ENCODE measurements at regions not wholly inside any gene's neighbourhood (a gene's known extent, or its start where the extent isn't known, plus 50 kb on each side); places are given as distances from the start of the nearest gene placed in this dataset.
A peak's percentile ranks its signal among the peaks of the same experiment; 100 is the strongest.
"Not testable (repeated sequence)": the region's sequence is repeated elsewhere in the genome, so short reads cannot be mapped to it uniquely, and the experiment has no call there.

GRCh38 chr22:23460517-23461031 lies 119.5 kb downstream of the IGLL1 start:
- not testable (repeated sequence) for DNase-seq (ENCODE audit: low spot score)

- not testable (repeated sequence) for DNase-seq (ENCODE audit: low spot score)
These were observed 120.2 kb downstream of the IGLL1 start for GRCh38 chr22:23459645-23460516.

- no peak for DNase-seq (ENCODE audit: low spot score)
These were observed 121.2 kb downstream of the IGLL1 start for GRCh38 chr22:23458663-23459541.

GRCh38 chr22:23457380-23457985 lies 122.6 kb downstream of the IGLL1 start:
- no peak for DNase-seq (ENCODE audit: low spot score)

- DNase-seq (ENCODE audit: low spot score): peak; percentile 53
These were observed 123.3 kb downstream of the IGLL1 start for GRCh38 chr22:23456666-23457379.

GRCh38 chr22:23454345-23454744 lies 125.7 kb downstream of the IGLL1 start:
- not testable (repeated sequence) for DNase-seq (ENCODE audit: low spot score)

GRCh38 chr22:23453277-23453676 lies 126.8 kb downstream of the IGLL1 start:
- DNase-seq (ENCODE audit: low spot score): no peak

- no peak for DNase-seq (ENCODE audit: low spot score)
These were observed 127.7 kb downstream of the IGLL1 start for GRCh38 chr22:23452231-23453010.

- not testable (repeated sequence) for DNase-seq (ENCODE audit: low spot score)
These were observed 128.4 kb downstream of the IGLL1 start for GRCh38 chr22:23451452-23452230.

GRCh38 chr22:23450821-23451220 lies 129.3 kb downstream of the IGLL1 start:
- DNase-seq (ENCODE audit: low spot score): not testable (repeated sequence)

- no peak for DNase-seq (ENCODE audit: low spot score)
These were observed 129.7 kb downstream of the IGLL1 start for GRCh38 chr22:23450434-23450795.

- DNase-seq (ENCODE audit: low spot score): not testable (repeated sequence)
These were observed 130.2 kb downstream of the IGLL1 start for GRCh38 chr22:23449748-23450433.

- DNase-seq (ENCODE audit: low spot score): not testable (repeated sequence)
These were observed 131.4 kb downstream of the IGLL1 start for GRCh38 chr22:23448499-23449288.

GRCh38 chr22:23446796-23447350 lies 133.2 kb downstream of the IGLL1 start:
- DNase-seq (ENCODE audit: low spot score): no peak

GRCh38 chr22:23446194-23446593 lies 133.9 kb downstream of the IGLL1 start:
- not testable (repeated sequence) for DNase-seq (ENCODE audit: low spot score)

GRCh38 chr22:23443905-23444304 lies 136.2 kb downstream of the IGLL1 start:
- not testable (repeated sequence) for DNase-seq (ENCODE audit: low spot score)

- DNase-seq (ENCODE audit: low spot score): not testable (repeated sequence)
These were observed 140.5 kb downstream of the IGLL1 start for GRCh38 chr22:23439581-23439980.

- DNase-seq (ENCODE audit: low spot score): no peak
These were observed 141.9 kb downstream of the IGLL1 start for GRCh38 chr22:23438216-23438615.

All from cerebellar cortex (tissue), 1 donor.